ENCODE measurements at regions not wholly inside any gene's neighbourhood (a gene's known extent, or its start where the extent isn't known, plus 50 kb on each side); places are given as distances from the start of the nearest gene placed in this dataset.
"Not testable (repeated sequence)": the region's sequence is repeated elsewhere in the genome, so short reads cannot be mapped to it uniquely, and the experiment has no call there.

DNA sequence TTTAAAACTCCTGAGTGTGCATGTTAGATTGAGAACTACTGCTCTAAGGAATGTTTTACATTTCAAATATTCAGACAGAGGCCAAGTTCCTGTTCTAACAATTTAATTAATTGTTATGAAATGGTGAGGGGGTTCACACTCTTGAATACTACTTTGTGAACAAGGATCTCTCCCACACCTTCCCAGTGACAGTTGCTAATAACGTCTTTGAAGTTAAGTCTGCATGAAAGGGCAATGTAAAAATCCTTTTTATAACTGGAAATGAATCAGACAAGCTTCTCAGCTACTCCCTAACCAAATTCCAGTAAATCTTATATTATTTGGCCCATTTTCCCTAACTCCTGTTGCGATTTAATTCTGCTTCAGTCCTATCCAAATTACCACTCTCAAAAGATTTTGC lies 828.5 kb upstream of the ADAMTS5 start:
- DNase-seq = no peak

DNA sequence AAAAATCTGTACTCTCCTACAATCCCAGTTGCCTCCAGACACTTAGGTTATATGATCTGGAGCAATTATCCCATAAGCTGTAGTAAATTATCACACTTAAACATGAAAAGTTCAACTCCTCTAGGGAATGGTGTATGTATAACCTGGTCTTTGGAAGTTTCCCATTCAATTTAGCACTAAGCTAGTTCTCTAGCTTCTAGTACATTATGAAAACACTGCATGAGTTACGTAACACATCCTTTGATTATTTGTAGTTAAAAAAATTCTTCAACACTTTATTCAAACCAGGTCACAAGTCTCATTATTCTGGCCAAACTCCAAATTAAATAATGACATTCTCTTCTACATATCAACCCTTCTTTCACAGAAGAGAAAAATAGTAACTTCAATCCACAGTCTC lies 827.0 kb upstream of the ADAMTS5 start:
- no peak for DNase-seq

DNA sequence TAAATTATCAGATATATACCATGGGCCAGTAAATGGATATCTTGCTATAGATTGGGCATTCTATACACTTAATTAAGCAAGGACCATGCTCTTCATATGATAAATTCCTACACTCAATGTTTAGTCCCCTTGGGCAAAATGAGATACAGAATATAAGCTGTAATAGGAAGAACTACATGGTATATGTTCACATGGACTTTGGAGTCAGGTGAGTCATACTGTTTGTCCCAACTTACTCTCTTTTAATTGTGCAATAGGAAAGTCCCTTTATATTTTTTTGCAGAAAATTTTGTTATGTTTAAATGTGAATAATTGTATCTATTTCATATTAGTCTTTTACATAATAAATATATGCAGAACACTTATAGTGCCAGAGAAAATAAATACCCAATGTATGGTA lies 820.2 kb upstream of the ADAMTS5 start:
- no peak for DNase-seq

DNA sequence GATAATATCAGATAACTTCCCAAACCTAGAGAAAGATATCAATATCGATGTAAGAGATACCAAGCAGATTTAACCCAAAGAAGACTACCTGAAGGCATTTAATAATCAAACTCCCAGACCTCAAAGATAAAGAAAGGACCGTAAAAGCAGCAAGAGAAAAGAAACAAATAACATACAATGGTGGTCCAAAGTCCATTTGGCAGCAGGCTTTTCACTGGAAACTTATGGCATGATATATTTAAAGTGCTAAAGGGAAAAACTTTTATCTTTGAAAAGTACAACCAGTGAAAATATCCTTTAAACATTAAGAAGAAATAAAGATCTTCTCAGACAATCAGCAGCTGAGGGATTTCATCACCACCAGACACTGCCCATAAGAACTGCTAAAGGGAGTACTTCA lies 812.7 kb upstream of the ADAMTS5 start:
- no peak for DNase-seq

DNA sequence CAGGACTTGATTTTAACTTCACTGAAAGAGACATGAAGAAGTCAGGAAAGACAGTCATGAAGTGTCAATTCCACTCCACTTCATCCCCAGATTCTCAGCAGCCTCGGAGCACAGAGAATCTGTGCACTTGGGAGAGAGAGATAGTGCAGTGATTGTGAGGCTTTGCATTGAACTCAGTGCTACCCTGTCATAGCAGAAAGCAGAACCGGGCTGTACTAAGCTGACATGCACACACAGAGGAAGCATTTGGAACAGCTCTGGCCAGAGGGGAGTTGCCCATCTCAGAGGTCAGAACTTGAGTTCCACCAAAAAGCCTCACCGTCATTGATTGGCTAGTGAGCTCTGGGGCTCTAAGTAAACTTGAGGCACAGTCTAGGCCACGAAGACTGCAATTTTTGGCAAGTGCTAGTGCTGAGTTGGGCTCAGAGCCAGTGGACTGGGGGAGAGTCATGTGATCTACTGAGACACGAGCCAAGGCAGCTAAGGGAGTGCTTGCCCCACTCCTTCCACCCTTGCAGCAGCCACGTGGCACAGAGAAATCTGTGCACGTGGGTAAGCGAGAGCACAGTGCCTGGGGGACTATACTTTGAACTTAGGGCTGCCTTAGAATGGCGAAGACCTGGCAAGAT lies 810.2 kb upstream of the ADAMTS5 start:
- no peak for DNase-seq

DNA sequence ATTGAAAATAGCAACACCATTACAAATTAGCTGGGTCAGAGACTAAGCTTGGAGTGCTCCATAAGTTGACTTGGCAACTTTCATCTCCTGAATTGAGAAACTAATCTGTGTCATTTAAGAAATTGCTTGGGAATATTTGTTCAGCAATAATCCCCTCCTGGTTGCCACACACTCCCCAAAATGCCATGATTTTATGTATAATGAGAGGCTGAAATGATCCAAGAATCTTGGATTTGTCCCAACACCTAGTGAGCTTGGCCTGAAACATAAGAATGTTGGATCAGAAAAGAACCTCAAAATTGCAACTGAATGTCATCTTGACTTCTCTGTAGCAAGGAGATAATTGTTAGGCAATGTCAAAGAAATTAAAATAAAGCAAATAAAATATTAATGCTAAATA lies 805.9 kb upstream of the ADAMTS5 start:
- no peak for DNase-seq

DNA sequence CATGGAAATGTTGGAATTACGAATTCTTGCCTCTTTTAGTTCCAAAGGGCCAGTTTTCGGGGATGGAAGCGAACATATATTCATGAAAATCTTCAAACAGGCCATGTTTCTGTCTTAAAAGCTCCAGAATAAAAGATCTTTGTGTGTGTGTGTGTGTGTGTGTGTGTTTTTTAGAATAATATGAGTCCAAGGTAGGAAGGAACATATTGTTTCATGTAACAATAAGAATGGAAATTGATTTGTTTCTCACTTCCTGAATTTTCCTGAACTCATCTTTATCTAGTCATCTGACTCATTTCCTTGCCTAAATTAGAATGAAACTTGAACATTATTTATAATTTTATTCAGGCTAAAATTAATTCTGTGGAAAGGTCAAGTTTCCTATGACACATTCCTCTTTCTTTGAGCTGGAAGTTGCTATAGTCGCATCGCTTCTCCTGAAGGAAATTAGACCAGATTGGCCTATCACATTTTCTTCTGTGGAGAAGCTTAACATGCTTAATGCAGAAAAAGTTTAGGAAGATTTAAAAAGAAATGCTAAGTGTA lies 805.1 kb upstream of the ADAMTS5 start:
- no peak for DNase-seq

DNA sequence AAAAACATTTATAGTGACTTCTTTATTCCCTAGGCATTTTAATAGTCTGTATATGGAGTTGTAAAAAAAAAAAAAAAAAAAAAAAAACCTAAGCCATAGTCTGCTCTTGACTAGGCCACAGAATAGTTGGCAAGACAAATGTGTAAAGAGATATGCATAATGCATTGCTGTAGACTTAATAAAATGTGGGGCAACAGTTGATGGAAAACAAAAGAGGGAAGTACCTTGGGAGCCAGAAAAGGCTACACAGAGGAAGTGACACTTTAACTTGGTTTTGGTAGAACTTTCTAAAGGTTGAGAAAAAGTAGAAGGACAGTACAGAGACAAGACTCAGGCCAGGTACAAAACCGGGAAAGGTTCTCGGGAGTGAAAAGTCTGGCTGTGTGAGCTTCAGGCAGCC lies 802.9 kb upstream of the ADAMTS5 start:
- no peak for DNase-seq

DNA sequence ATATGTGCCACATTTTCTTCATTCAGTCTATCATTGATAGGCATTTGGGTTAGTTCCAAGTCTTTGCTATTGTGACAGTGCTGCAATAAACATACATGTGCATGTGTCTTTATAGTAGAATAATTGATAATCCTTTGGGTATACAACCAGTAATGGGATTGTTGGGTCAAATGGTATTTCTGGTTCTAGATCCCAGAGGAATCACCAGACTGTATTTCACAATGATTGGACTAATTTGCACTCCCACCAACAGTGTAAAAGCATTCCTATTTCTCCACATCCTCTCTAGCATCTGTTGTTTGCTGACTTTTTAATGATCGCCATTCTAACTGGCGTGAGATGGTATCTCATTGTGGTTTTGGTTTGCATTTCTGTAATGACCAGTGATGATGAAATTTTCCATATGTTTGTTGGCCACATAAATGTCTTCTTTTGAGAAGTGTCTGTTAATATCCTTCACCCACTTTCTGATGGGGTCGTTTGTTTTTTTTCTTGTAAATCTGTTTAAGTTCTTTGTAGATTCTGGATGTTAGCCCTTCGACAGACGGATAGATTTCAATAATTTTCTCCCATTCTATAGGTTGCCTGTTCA lies 801.3 kb upstream of the ADAMTS5 start:
- DNase-seq = not testable (repeated sequence)

DNA sequence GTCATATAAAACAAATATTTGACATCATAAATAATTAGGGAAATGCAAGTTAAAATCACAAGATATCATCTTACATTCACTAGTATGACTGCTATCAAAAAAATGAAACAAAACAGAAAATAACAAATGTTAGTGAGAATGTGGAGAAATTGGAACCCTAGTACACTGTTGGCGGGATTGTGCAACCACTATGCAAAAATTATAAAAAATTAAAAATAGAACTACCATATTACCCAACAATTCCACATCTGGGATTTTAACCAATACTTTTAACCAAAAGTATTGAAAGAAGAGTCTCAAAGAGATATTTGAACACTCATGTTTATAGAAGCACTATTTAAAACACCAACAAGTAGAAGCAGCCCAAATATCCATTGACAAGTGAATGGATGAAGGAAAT lies 797.2 kb upstream of the ADAMTS5 start:
- DNase-seq = no peak

DNA sequence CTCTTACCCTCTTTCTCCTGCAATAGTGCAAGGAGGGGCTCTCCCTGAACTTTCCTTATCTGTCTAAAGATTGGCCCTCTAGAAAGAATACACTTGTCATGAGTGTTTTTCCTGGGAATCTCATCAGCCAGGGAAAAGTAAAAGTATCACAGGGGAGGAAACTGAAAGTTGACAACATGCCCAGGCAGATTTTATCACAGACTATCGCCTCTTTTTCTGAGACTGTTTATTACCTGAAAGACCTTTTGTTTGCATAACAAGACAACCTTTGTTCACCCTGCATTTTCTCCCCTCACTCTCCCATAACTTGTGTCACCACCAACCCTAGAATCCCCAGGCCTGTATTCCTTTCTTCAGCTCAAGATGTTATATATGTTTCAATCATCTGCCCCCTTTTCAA lies 794.7 kb upstream of the ADAMTS5 start:
- DNase-seq = no peak

DNA sequence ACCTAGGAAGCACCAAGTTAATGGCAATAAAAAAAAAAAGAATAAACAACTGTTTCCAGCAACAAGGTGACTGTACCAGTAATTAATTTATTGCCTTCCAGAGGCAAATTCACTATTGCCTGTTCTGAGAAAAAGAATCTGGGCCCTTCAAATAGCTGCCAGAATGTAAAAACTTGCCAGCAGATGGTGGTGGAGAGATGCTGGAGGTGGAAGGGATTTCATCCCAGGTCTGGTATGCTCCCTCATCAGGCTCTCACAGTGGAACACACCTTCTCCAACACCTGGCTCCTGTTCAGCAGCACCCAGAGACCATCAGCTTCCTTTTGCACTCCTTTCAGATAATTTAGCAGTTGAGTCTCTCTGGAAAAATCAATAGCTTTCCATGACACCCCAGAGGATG lies 792.9 kb upstream of the ADAMTS5 start:
- DNase-seq = no peak

DNA sequence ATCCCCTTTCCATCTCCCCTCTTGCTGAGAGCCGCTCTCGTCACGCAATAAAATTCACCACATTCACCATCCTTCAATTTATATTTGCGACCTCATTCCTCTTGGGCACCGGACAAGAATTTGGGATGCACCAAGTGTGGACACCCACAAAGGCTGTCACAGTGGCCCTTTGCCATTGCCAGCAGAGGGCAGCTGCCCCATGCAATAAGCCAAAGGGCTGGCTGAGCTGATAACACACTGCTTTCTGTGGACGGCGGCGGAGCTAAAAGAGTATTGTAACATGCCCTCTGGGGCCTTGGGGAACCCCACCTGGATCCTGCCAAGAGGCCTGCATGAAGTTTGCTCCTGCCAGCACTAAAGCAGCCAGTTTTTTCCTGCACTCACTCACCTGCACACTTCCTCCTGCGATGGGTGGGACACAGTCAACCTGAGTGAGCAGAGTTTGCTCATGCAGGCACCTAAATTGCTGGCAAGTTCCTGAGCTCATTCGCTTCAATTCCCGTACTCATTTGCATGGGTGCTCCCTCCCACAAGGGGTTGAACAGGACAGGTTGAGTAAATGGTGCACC lies 792.3 kb upstream of the ADAMTS5 start:
- DNase-seq = no peak

DNA sequence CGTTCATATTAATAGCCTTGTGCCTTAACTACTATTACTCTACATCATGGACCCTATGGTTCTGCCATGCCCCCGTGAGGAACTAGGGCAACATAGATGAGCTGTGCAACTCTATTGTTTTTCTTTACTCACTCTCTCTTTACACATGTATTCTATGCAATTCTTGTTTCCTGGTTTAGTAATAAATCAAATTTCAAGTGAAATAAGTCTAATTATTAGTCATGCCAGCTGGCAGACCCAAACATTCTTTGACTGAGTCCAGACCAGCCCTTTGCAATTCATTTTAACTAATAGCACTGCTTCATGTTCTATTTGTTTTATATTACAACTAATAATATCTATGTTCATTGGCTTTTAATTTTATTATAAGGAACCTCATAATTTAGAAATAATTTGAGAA lies 789.3 kb upstream of the ADAMTS5 start:
- DNase-seq = no peak

DNA sequence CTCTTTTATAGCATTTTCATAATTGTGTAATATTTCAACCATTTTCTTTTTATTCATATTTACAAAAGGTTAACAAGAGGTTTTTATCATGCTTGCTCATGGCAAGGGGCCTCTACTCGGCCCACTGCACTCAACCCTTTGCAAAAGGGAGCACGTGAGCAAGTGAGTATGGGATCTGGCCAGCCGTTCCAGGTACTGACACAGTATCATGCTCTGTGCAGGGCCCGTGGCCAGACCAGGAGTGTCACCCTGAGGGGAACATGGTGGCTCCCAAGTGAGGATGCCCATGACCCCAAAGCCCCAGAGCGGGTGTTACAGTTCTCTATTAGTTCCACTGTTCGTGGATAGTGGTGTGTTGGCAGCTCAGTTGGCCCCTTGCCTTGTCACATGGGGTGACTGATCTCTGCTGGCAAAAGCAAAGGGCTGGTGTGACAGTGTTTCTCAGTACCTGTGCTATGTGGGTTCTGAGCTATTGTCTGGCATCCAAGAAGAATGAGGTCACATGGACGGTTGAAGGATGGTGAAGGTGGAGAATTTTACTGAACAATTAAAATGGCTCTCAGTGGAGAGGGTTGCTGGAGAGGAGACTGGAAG lies 777.2 kb upstream of the ADAMTS5 start:
- no peak for DNase-seq

DNA sequence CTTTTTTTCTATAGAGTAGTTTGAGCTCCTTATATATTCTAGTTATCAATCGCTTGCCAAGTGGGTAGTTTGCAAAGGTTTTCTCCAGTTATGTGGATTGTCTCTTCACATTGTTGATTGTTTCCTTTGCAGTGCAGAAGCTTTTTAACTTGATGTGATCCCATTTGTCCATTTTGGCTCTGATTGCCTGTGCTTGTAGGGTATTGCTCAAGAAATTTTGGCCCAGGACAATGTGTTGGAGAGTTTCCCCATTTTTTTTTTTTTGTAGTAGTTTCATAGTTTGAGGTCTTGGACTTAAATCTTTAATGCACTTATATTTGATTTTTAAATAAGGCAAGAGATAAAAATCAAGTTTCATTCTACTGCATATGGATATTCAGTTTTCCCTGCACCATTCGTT lies 774.8 kb upstream of the ADAMTS5 start:
- no peak for DNase-seq

DNA sequence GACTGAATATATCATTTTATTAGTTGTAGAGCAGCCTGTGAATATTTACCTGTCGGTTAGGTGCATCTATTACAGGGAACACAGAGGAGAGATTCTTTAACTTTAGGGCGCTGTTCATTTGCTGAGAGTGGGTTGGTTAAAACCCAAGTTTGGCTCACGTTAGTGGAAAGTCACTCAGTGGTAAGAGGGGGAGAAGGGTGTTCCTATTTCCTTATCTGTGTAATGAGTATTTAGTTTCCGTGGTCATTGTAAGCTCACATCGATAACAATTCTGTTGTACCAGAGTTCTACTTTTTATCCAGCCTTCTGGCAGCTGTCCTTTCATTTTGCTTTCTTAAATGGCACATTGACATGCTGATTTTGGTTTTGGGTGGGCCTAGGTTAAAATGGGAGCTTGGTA lies 773.2 kb upstream of the ADAMTS5 start:
- no peak for DNase-seq

DNA sequence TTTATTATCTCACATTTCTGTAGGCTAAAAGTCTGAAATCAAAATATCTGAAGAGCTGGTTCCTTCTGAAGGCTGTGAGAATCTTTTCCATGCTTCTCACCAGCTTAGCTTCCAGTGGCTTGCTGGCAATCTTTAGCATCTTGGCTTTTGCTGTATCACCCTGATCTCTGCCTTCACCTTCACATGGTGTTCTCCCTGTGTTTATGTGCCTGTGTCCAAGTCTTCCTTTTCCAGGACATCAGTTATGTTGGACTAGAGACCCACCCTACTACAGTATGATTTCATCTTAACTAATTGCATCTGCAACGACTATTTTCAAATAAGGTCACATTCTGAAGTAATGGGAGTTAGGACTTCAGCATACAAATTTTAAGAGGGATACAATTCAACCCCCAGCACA lies 772.3 kb upstream of the ADAMTS5 start:
- DNase-seq = no peak

DNA sequence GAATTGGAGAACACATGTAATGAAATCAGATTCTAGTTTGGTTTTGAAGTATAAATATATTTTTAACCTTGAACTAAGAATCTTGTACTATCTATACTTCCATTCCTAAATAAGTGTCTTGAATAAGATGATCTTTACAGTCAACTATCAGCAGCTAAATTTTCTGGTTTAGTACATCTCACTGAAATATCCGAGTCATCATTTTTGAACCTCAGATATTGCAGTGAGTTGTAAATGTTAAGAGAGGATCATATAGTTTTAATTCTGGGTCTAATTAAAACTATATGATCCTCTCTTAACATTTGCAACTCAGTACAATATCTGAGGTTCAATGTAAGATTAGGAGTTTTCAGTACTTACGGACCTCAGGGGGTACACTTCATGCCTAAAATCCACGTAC lies 768.8 kb upstream of the ADAMTS5 start:
- DNase-seq = no peak

DNA sequence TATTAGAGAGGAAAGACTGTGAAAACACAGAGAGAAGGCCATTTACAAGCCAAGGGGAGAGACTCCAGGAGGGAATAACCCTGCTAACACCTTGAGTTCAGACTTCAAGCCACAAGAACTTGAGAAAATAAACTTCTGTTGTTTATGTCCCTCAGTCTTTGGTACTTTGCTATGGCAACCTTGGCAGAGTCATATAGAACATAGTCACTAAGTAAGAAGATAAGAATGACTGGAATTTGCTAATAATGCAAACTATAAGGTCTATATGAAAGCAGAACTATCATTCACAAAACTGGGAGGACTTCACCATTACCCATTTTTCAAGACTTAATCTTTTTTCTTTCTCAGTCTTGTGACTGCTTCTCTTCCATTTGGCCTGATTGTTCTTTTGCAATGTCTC lies 767.3 kb upstream of the ADAMTS5 start:
- no peak for DNase-seq

DNA sequence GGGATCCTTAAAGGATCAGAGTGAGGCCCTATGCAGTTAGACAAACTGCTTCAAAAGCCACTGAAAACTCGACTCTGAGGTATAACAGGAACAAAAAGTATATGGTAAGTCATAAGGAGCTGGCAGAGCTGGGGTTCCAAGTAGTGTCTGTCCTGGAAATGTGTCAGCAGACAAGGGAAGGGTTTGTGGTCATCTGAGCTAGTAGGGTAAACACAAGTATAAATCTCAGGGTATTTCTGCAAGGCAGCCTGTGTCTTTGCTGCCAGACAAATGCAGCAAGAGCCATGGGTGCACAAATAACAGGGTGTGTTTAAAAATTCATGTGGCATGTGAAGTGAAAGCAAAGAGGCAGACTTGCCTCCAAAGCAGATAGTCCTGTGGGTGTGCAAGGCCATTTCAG lies 759.0 kb upstream of the ADAMTS5 start:
- DNase-seq = no peak

DNA sequence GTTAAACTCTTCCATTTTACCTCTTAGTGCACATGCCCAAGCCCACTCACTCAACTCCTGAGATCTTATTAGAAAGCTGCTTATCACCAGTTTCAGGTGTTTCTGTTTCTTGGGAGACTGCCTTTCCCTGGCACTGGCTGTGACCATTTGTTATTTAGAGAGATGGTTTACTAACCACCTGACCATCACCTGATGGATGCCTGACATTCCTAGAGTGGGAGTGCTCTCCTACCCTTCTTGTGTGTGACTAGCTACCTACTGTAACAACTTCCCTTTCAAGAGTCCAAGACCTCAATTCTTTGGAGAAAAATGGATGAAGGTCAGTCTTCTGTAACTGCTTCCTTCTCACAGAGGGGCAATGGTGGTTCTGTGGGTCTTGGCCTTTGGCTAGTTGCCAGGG lies 755.2 kb upstream of the ADAMTS5 start:
- no peak for DNase-seq

DNA sequence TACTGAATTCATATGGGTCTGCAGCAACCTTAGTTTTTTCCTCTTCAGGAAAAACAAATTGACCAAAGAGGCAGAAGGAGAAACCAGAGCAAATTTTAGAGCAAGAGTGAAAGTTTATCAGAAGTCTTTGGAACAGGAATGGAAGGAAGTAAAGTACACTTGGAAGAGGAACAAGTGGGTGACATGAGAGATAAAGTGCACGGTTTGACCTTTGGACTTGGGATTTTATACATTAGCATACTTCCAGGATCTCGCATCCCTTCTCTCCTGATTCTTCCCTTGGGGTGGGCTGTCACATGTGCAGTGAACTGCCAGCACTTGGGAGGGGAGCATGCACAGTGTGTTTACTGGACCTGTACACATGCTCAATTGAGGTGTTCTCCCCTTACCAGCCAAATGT lies 754.8 kb upstream of the ADAMTS5 start:
- DNase-seq = no peak

DNA sequence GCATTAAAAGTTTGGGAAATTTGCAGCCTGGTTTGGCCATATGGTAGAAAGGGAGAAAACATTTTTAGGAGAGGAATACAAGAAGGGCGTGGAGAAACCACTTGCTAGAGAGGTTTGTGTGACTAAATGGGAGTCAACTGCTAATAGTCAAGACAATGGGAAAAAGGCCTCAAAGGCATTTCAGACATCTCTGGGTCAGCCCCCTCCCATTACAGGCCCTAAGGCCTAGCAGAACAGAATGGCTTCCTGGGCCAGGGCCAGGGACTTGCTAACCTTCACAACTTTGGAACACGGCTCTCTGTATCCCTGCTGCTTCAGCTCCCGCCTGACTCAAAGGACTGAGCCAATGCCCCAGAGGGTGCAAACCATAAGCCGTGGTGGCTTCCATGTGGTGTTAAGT lies 752.3 kb upstream of the ADAMTS5 start:
- DNase-seq = no peak
